GM23248 (cell line): ENCODE measurements at regions not wholly inside any gene's neighbourhood (a gene's known extent, or its start where the extent isn't known, plus 50 kb on each side); places are given as distances from the start of the nearest gene placed in this dataset.

Experiments
- DNase-seq: peaks from one replicate; pipeline ENCODE4 v3.0.0-alpha.2; 2015
- H2AFZ ChIP-seq: fragments of 200-600 bp; sonication (generic); 2 replicates; pipeline ENCODE4 v1.6.1; 2016; ENCODE audit warnings: antibody characterized with exemption
- H3F3A ChIP-seq: fragments of 200-600 bp; sonication (generic); 2 replicates; pipeline ENCODE4 v1.6.1; 2016; ENCODE audit warnings: mild to moderate bottlenecking, antibody characterized with exemption, mixed run types; ENCODE audit not compliant: insufficient read depth
- H3K27ac ChIP-seq: fragments of 200-600 bp; sonication (generic); 2 replicates; pipeline ENCODE4 v1.5.1; 2016; ENCODE audit warnings: mild to moderate bottlenecking
- H3K27me3 ChIP-seq: fragments of 200-600 bp; sonication (generic); replicated peaks from 2 replicates; pipeline ENCODE4 v1.6.1; 2016; ENCODE audit warnings: mild to moderate bottlenecking; ENCODE audit not compliant: insufficient read depth
- H3K36me3 ChIP-seq: fragments of 200-600 bp; sonication (generic); 2 replicates; pipeline ENCODE4 v1.6.1; 2016; ENCODE audit warnings: low read depth, mild to moderate bottlenecking
- H3K4me1 ChIP-seq: fragments of 200-600 bp; sonication (generic); 2 replicates; pipeline ENCODE4 v1.6.1; 2016; ENCODE audit warnings: mild to moderate bottlenecking; ENCODE audit not compliant: insufficient read depth
- H3K4me2 ChIP-seq: fragments of 200-600 bp; sonication (generic); one replicate; pipeline ENCODE4 v1.6.1; 2016; ENCODE audit warnings: mild to moderate bottlenecking; ENCODE audit not compliant: unreplicated experiment
- H3K4me3 ChIP-seq: fragments of 200-600 bp; sonication (generic); 2 replicates; pipeline ENCODE4 v1.5.1; 2016; ENCODE audit warnings: mild to moderate bottlenecking
- H3K79me2 ChIP-seq: fragments of 200-600 bp; sonication (generic); 2 replicates; pipeline ENCODE4 v1.6.1; 2016; ENCODE audit warnings: mild to moderate bottlenecking; ENCODE audit not compliant: insufficient read depth
- H3K9ac ChIP-seq: fragments of 200-600 bp; sonication (generic); 2 replicates; pipeline ENCODE4 v1.6.1; 2016; ENCODE audit warnings: mild to moderate bottlenecking
- H3K9me2 ChIP-seq: fragments of 200-600 bp; sonication (generic); 2 replicates; pipeline ENCODE4 v1.6.1; 2016; ENCODE audit warnings: mixed run types, mild to moderate bottlenecking, moderate library complexity; ENCODE audit not compliant: insufficient read depth
- H3K9me3 ChIP-seq: fragments of 200-600 bp; sonication (generic); one replicate; pipeline ENCODE4 v1.6.1; 2017; ENCODE audit warnings: low read depth
- H4K20me1 ChIP-seq: fragments of 200-600 bp; sonication (generic); 2 replicates; pipeline ENCODE4 v1.6.0; 2016; ENCODE audit not compliant: insufficient read depth
- EZH2 ChIP-seq: fragments of 200-600 bp; sonication (generic); IDR thresholded peaks from 2 replicates; pipeline ENCODE4 v1.6.1; 2018; ENCODE audit warnings: antibody characterized with exemption, mild to moderate bottlenecking; ENCODE audit not compliant: insufficient read depth, poor library complexity, severe bottlenecking
- EZH2phosphoT487 ChIP-seq: fragments of 200-600 bp; sonication (generic); IDR thresholded peaks from 2 replicates; pipeline ENCODE4 v1.6.1; 2018; ENCODE audit warnings: antibody characterized with exemption, moderate library complexity, mild to moderate bottlenecking, low read depth; ENCODE audit not compliant: insufficient read depth
- WGBS, 2 experiments: methylation state at CpG; one replicate each; pipeline ENCODE4 v1.1.6; 2015 to 2017; ENCODE audit warnings: low lambda C conversion rate in 2 of 2, low coverage in 1 of 2; ENCODE audit errors: missing lambda C conversion rate in 2 of 2; 5-methylcytosine and 5-hydroxymethylcytosine counted together
- in situ Hi-C: fragments of 300-500 bp; cut with MboI; formaldehyde crosslinking; loops from 2 replicates; pipeline ENCODE4 v1.15.0; 2020

GRCh38 chr18:73790587-73790986 lies 357.0 kb downstream of the FBXO15 start:
- Histone ChIP-seq H3K9me3 (no peaks in the 10 kb centered on the region), H3K9ac (no peak overlapping the region), H3K36me3 (no peaks in the 10 kb centered on the region), H3K27ac (no peak overlapping the region), H3K27me3 (no peaks in the 10 kb centered on the region; the same call in 1 of the 2 replicates), H3K4me3 (no peak overlapping the region), H3K4me2 (no peak overlapping the region), H3K9me2 (no peaks in the 10 kb centered on the region), H3K4me1 (no peaks in the 10 kb centered on the region), H2AFZ (no peak overlapping the region), H3K79me2 (no peaks in the 10 kb centered on the region), H4K20me1 (no peaks in the 10 kb centered on the region), H3F3A (no peaks in the 10 kb centered on the region)
- no peak for TF ChIP-seq EZH2
- TF ChIP-seq EZH2phosphoT487 = no peak
- in situ Hi-C loops = no loop called here
- 19 to 42% methylated on average over 1 of the region's 1 CpG for WGBS, 2 experiments
- no peak for DNase-seq

GRCh38 chr18:73787316-73787715 lies 360.3 kb downstream of the FBXO15 start:
- H3K36me3 ChIP-seq = no peaks in the 10 kb centered on the region
- no peaks in the 10 kb centered on the region for H3K9me3 ChIP-seq
- 60 to 79% methylated on average over 5 of the region's 5 CpGs for WGBS, 2 experiments
- no peaks in the 10 kb centered on the region for H4K20me1 ChIP-seq
- H3K4me3 ChIP-seq = no peak overlapping the region
- no peak overlapping the region for H3K27ac ChIP-seq
- no peaks in the 10 kb centered on the region for H3K4me1 ChIP-seq
- H3K4me2 ChIP-seq = no peak overlapping the region
- in situ Hi-C loops = no loop called here
- no peaks in the 10 kb centered on the region for H3K9me2 ChIP-seq
- no peak for DNase-seq
- H2AFZ ChIP-seq = no peak overlapping the region
- H3K27me3 ChIP-seq = no peaks in the 10 kb centered on the region; the same call in 1 of the 2 replicates
- no peaks in the 10 kb centered on the region for H3K79me2 ChIP-seq
- no peaks in the 10 kb centered on the region for H3F3A ChIP-seq
- no peak overlapping the region for H3K9ac ChIP-seq
- TF ChIP-seq EZH2phosphoT487 = no peak
- no peak for TF ChIP-seq EZH2

DNA sequence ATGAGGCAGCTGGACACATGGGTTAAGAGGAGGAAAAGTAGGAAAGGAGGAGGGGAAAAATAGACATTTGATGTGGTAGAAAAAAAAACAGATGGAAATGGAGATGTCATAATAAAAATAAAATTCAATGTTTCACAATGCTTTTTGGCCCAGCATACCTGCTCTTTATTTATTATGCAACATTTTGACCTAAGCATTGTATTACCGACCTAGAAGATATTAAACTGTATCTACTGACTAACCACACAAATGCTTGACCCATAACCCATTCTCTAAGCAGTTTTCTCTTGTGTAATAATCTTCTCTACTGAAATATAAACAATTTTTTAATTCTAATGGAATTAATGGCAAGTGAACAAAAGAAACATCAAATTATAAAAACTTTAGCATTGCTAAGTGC lies 362.3 kb downstream of the FBXO15 start:
- Histone ChIP-seq H3K4me3 (no peak overlapping the region), H2AFZ (no peak overlapping the region), H4K20me1 (no peaks in the 10 kb centered on the region), H3K79me2 (no peaks in the 10 kb centered on the region), H3K9me2 (no peaks in the 10 kb centered on the region), H3K27me3 (no peaks in the 10 kb centered on the region; the same call in 1 of the 2 replicates), H3K4me1 (no peaks in the 10 kb centered on the region), H3K9me3 (no peaks in the 10 kb centered on the region), H3K9ac (no peak overlapping the region), H3K27ac (no peak overlapping the region), H3F3A (no peaks in the 10 kb centered on the region), H3K36me3 (no peaks in the 10 kb centered on the region), H3K4me2 (no peak overlapping the region)
- in situ Hi-C loops = no loop called here
- peak; percentile 9 for DNase-seq
- WGBS, 2 experiments = 13% methylated on average over 1 of the region's 1 CpG
- TF ChIP-seq EZH2phosphoT487 (no peak), EZH2 (no peak)

- H2AFZ ChIP-seq = no peak overlapping the region
- H3K27me3 ChIP-seq = no peaks in the 10 kb centered on the region; the same call in 1 of the 2 replicates
- no peak overlapping the region for H3K4me3 ChIP-seq
- H3K36me3 ChIP-seq = no peaks in the 10 kb centered on the region
- H3K79me2 ChIP-seq = no peaks in the 10 kb centered on the region
- H3K9me2 ChIP-seq = no peaks in the 10 kb centered on the region
- DNase-seq = no peak
- no peaks in the 10 kb centered on the region for H4K20me1 ChIP-seq
- no peak overlapping the region for H3K9ac ChIP-seq
- in situ Hi-C loops = no loop called here
- 57 to 60% methylated on average over 8 of the region's 8 CpGs for WGBS, 2 experiments
- no peak for TF ChIP-seq EZH2
- no peak for TF ChIP-seq EZH2phosphoT487
- no peaks in the 10 kb centered on the region for H3F3A ChIP-seq
- no peaks in the 10 kb centered on the region for H3K4me1 ChIP-seq
- no peaks in the 10 kb centered on the region for H3K9me3 ChIP-seq
- no peak overlapping the region for H3K27ac ChIP-seq
- H3K4me2 ChIP-seq = no peak overlapping the region
Measured at GRCh38 chr18:73784853-73785252, 362.8 kb downstream of the FBXO15 start.

DNA sequence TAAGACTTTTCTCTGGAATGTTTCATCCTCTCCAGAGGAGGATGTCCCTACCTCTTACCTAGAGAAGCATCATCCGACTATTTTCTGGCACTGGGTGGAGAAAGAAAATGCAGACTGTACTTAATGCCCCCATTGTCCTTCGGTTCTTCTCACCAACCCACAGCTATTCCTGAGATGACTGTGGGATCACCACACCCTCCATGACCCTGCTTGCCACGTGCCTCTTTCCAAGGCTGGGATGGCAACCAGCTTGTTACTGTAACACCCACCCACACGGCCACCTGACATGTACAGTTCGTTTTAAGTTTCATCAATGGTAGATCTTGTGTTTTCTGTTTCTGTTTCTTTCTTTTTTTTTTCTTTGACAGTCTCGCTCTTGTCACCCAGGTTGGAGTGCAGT lies 365.2 kb downstream of the FBXO15 start:
- no peak for DNase-seq
- H3K9me3 ChIP-seq = no peaks in the 10 kb centered on the region
- in situ Hi-C loops = no loop called here

More for the DNA sequence above, 365.2 kb downstream of the FBXO15 start:
- no peaks in the 10 kb centered on the region for H4K20me1 ChIP-seq
- no peaks in the 10 kb centered on the region for H3K9me2 ChIP-seq
- no peak overlapping the region for H2AFZ ChIP-seq
- WGBS, 2 experiments = 41 to 46% methylated on average over 6 of the region's 6 CpGs
- no peak overlapping the region for H3K27ac ChIP-seq
- no peak overlapping the region for H3K9ac ChIP-seq
- H3K4me2 ChIP-seq = no peak overlapping the region
- no peak overlapping the region for H3K4me3 ChIP-seq
- H3K4me1 ChIP-seq = no peaks in the 10 kb centered on the region
- no peaks in the 10 kb centered on the region; the same call in 1 of the 2 replicates for H3K27me3 ChIP-seq
- TF ChIP-seq EZH2 (no peak), EZH2phosphoT487 (no peak)
- no peaks in the 10 kb centered on the region for H3K36me3 ChIP-seq
- no peaks in the 10 kb centered on the region for H3K79me2 ChIP-seq
- no peaks in the 10 kb centered on the region for H3F3A ChIP-seq
